ENCODE measurements at regions not wholly inside any gene's neighbourhood (a gene's known extent, or its start where the extent isn't known, plus 50 kb on each side); places are given as distances from the start of the nearest gene placed in this dataset.

GRCh38 chr3:27885641-27886040 is 163.5 kb upstream of the EOMES start:
- Histone ChIP-seq H3K27ac (no peak overlapping the region), H3K27me3 (no peaks in the 10 kb centered on the region), H3K36me3 (no peaks in the 10 kb centered on the region), H3K9me3 (no peaks in the 10 kb centered on the region), H3K4me3 (no peak overlapping the region), H3K4me1 (no peaks in the 10 kb centered on the region)
- no peak for TF ChIP-seq POLR2AphosphoS5 (IDR thresholded peaks at IDR 0.05)
- TF ChIP-seq CTCF (IDR thresholded peaks at IDR 0.05) = no peak
- no peak for TF ChIP-seq POLR2A (IDR thresholded peaks at IDR 0.05)
- intact Hi-C loops (cut with DNase I; ENCODE audit: low total_unique reads) = loop anchor here (5.0 kb wide), 1 partner anchor 247 kb away; no protein-coding TSS in a partner anchor
- DNase-seq (ENCODE audit: low spot score in 2 of 2) = no peak

- TF ChIP-seq POLR2AphosphoS5 (IDR thresholded peaks at IDR 0.05) = no peak
- TF ChIP-seq CTCF (IDR thresholded peaks at IDR 0.05) = no peak
- no peak for TF ChIP-seq POLR2A (IDR thresholded peaks at IDR 0.05)
- Histone ChIP-seq H3K27me3 (no peaks in the 10 kb centered on the region), H3K4me1 (no peaks in the 10 kb centered on the region), H3K9me3 (peaks cover 0 to 10% of the 10 kb centered on the region in 2 donors), H3K27ac (no peak overlapping the region), H3K36me3 (no peaks in the 10 kb centered on the region), H3K4me3 (no peak overlapping the region)
- intact Hi-C loops (cut with DNase I; ENCODE audit: low total_unique reads) = loop anchor here (5.0 kb wide), 1 partner anchor 244 kb away; no protein-coding TSS in a partner anchor
- no peak for DNase-seq (ENCODE audit: low spot score in 2 of 2)
Measured at GRCh38 chr3:27888562-27888961, 166.4 kb upstream of the EOMES start.

GRCh38 chr3:27889745-27890144 is 167.6 kb upstream of the EOMES start:
- no peak for DNase-seq (ENCODE audit: low spot score in 2 of 2)
- Histone ChIP-seq H3K27ac (no peak overlapping the region), H3K4me1 (no peaks in the 10 kb centered on the region), H3K9me3 (peaks cover 0 to 10% of the 10 kb centered on the region in 2 donors), H3K27me3 (no peaks in the 10 kb centered on the region), H3K4me3 (no peak overlapping the region), H3K36me3 (no peaks in the 10 kb centered on the region)
- intact Hi-C loops (cut with DNase I; ENCODE audit: low total_unique reads) = loop anchor here (5.0 kb wide), 1 partner anchor 243 kb away; no protein-coding TSS in a partner anchor
- TF ChIP-seq POLR2AphosphoS5 (IDR thresholded peaks at IDR 0.05) (no peak), POLR2A (IDR thresholded peaks at IDR 0.05) (no peak), CTCF (IDR thresholded peaks at IDR 0.05) (no peak)

GRCh38 chr3:27900316-27900715 is 178.2 kb upstream of the EOMES start:
- intact Hi-C loops (cut with DNase I; ENCODE audit: low total_unique reads) = no loop called here
- Histone ChIP-seq H3K36me3 (no peaks in the 10 kb centered on the region), H3K27ac (no peak overlapping the region), H3K4me3 (no peak overlapping the region), H3K27me3 (no peaks in the 10 kb centered on the region), H3K9me3 (no peaks in the 10 kb centered on the region), H3K4me1 (no peaks in the 10 kb centered on the region)
- no peak for DNase-seq (ENCODE audit: low spot score in 2 of 2)
- TF ChIP-seq CTCF (IDR thresholded peaks at IDR 0.05) (no peak), POLR2A (IDR thresholded peaks at IDR 0.05) (no peak), POLR2AphosphoS5 (IDR thresholded peaks at IDR 0.05) (no peak)

GRCh38 chr3:27903446-27903845 is 181.3 kb upstream of the EOMES start:
- Histone ChIP-seq H3K4me3 (no peak overlapping the region), H3K27ac (no peak overlapping the region)
- intact Hi-C loops (cut with DNase I; ENCODE audit: low total_unique reads) = no loop called here

More at GRCh38 chr3:27903446-27903845, 181.3 kb upstream of the EOMES start:
- Histone ChIP-seq H3K36me3 (no peaks in the 10 kb centered on the region), H3K27me3 (no peaks in the 10 kb centered on the region), H3K4me1 (no peaks in the 10 kb centered on the region), H3K9me3 (no peaks in the 10 kb centered on the region)
- TF ChIP-seq POLR2A (IDR thresholded peaks at IDR 0.05) = no peak
- TF ChIP-seq POLR2AphosphoS5 (IDR thresholded peaks at IDR 0.05) = no peak
- no peak for TF ChIP-seq CTCF (IDR thresholded peaks at IDR 0.05)
- DNase-seq (ENCODE audit: low spot score in 2 of 2) = no peak

Data from breast epithelium (tissue), 4 donors.